ENCODE measurements at regions not wholly inside any gene's neighbourhood (a gene's known extent, or its start where the extent isn't known, plus 50 kb on each side); places are given as distances from the start of the nearest gene placed in this dataset.

DNA sequence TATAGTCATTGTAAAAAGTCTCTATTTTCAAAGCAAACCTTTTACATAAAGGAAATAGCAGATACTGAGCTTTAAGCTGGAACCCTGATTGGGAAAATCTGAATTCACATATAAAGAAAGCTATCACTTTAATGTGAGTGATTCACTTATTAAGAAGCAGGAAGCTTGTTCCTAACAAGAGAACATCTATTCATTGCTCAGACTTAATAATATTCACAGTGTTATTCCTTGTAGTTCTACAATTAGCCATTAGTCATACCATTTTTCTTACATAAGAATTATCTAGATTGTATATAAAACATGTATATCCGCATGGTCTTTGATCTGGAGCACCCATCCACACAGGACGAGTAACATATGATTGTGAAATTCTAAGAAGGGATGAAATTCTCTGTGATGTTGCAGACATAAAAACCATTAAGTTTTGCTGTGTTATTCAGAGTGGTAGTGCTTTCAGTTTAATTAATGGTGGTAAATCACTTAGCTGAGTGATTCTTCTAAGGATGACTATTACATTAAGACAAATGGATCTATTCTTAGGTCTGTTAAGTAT is 71.1 kb upstream of the FOXQ1 start:
- no peak for TF ChIP-seq POLR2A (IDR thresholded peaks at IDR 0.05; ENCODE audit: borderline replicate concordance, extremely low read depth, insufficient read depth, insufficient read length)
- TF ChIP-seq, protein P1, sequence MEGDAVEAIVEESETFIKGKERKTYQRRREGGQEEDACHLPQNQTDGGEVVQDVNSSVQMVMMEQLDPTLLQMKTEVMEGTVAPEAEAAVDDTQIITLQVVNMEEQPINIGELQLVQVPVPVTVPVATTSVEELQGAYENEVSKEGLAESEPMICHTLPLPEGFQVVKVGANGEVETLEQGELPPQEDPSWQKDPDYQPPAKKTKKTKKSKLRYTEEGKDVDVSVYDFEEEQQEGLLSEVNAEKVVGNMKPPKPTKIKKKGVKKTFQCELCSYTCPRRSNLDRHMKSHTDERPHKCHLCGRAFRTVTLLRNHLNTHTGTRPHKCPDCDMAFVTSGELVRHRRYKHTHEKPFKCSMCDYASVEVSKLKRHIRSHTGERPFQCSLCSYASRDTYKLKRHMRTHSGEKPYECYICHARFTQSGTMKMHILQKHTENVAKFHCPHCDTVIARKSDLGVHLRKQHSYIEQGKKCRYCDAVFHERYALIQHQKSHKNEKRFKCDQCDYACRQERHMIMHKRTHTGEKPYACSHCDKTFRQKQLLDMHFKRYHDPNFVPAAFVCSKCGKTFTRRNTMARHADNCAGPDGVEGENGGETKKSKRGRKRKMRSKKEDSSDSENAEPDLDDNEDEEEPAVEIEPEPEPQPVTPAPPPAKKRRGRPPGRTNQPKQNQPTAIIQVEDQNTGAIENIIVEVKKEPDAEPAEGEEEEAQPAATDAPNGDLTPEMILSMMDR (IDR thresholded peaks at IDR 0.05 in 2 of 3, conservative IDR thresholded peaks at IDR 0.05 in 1 of 3; ENCODE audit: borderline replicate concordance in 1 of 3, insufficient read depth in 1 of 3, low read depth in 2 of 3, low read length in 2 of 3): no peak
- TF ChIP-seq TCF7L2 (IDR thresholded peaks at IDR 0.05; ENCODE audit: borderline replicate concordance, extremely low read depth, insufficient read depth, insufficient read length): no peak
- TF ChIP-seq EZH2 (IDR thresholded peaks at IDR 0.05): no peak
- TF ChIP-seq CBX3 (IDR thresholded peaks at IDR 0.05; ENCODE audit: low read depth): no peak
- TF ChIP-seq, protein P2, sequence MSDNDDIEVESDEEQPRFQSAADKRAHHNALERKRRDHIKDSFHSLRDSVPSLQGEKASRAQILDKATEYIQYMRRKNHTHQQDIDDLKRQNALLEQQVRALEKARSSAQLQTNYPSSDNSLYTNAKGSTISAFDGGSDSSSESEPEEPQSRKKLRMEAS (IDR thresholded peaks at IDR 0.05): no peak
- no peak for TF ChIP-seq EZH2phosphoT487 (IDR thresholded peaks at IDR 0.05; ENCODE audit: borderline replicate concordance)
- no peak for TF ChIP-seq YY1 (IDR thresholded peaks at IDR 0.05; ENCODE audit: extremely low read depth, insufficient replicate concordance, low read depth, low read length)
- TF ChIP-seq POLR2AphosphoS5 (IDR thresholded peaks at IDR 0.05; ENCODE audit: low read depth, low read length): no peak
